ENCODE measurements at regions not wholly inside any gene's neighbourhood (a gene's known extent, or its start where the extent isn't known, plus 50 kb on each side); places are given as distances from the start of the nearest gene placed in this dataset.

- peak; percentile 58 for DNase-seq
Observed at GRCh38 chr4:85398276-85398675, 76.7 kb upstream of the ARHGAP24 start.

- DNase-seq, result no peak
Observed at GRCh38 chr4:85399270-85399669, 75.7 kb upstream of the ARHGAP24 start.

GRCh38 chr4:85402371-85402770 lies 72.6 kb upstream of the ARHGAP24 start:
- peak; percentile 54 for DNase-seq

DNA sequence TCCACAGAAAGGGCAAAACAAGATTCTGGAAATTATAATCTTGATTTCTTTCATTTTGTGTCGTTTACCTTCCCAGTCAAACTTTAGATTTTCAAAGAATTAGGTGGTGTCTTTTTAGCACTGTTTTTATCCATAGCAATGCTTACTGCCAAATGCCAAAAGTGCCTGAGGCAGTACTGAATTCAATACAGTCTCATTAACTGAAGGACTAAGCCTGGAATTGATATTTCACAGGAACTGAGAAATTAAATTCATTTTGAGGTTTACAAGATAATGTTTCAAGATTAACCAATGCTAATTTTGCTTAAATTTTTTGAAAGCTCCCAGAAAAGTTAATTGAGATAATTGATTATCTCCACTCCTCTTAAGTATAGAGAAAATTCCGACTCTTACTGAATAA lies 68.8 kb upstream of the ARHGAP24 start:
- no peak for DNase-seq

DNA sequence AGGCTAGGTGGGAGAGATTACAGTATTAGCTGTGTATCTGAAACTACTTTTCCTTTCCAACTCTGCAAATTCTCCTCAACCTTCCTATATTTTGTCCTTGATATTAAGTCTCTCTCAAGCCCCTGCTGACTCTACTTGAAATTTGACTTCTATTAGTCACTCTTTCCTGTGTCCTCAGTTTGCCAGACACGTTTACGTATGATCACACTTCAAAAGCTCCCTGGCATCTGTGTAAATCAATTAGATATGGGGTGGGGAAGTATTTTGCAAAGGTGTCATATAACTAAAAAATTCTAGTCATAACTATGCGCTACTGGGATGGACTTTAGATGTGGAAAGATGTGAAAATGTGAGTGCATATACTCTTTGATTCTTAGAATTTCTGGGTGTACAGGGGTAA lies 67.4 kb upstream of the ARHGAP24 start:
- no peak for DNase-seq

GRCh38 chr4:85408301-85408700 lies 66.6 kb upstream of the ARHGAP24 start:
- peak; percentile 46 for DNase-seq

GRCh38 chr4:85409251-85409650 lies 65.7 kb upstream of the ARHGAP24 start:
- DNase-seq, result no peak

DNA sequence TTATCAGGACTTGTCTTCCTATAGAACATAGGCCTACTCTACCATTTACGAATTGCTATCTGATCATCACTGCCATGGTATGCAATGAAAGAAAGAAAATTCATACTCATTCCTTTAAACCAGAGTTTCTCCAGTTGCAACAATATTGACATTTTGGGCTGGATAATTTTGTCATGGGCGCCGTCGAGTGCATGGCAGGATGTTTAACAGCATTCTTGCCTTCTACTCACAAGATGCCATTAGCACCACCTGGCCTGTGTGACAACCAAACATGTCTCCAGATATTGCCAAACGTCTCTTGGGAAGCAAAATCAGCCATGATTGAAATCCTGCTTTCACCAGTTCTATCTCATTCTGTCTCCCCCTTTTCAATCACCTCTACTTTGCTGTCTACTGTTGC lies 63.6 kb upstream of the ARHGAP24 start:
- DNase-seq, result no peak

- DNase-seq, result no peak
Observed at GRCh38 chr4:85414972-85415371, 60.0 kb upstream of the ARHGAP24 start.

DNA sequence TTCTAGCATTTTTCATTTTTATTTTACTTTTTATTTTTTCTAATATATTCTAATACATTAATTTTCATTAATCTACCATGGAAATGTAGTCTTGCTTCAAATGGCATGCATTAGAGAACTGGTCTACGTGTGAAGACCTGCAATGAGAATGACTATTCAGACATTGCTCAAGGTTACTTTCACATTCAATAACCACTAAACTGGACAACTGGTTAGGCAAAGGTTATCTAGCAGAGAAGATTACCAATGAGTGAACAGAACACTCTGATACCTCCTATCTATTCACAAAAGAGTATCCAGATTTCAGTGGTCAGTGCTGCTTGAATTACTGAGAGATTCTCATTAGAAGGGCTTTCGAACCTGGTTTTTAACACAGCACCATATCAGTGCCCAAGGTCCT lies 58.9 kb upstream of the ARHGAP24 start:
- DNase-seq, result no peak

DNA sequence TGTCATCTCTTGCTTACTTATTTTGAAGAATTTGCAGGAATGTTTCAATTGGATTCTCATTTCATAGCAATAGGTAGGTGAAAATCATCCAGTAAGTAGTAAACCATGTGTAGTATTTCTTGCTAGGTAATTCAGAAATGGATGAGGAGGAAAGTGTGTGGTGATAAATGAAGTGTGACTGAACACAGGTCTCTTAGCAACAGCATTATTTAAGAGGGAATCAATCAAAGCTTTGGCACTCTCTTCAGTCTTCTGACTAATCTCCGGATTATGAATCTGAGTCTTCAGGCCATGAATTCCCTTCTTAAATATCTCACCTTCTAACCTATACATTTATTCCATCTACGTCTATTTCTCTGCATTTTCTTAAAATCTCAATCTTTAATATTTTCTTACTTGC lies 55.8 kb upstream of the ARHGAP24 start:
- no peak for DNase-seq

- no peak for DNase-seq
Observed at GRCh38 chr4:85420831-85421230, 54.1 kb upstream of the ARHGAP24 start.

GRCh38 chr4:85423431-85423830 lies 51.5 kb upstream of the ARHGAP24 start:
- peak; percentile 33 for DNase-seq
